Breast epithelium (tissue), 4 donors: ENCODE measurements at regions not wholly inside any gene's neighbourhood (a gene's known extent, or its start where the extent isn't known, plus 50 kb on each side); places are given as distances from the start of the nearest gene placed in this dataset.

Source experiments
- DNase-seq, 2 donors: peaks; one replicate each; pipeline ENCODE4 v3.0.0-alpha.2; 2019; ENCODE audit warnings: low spot score in 2 of 2
- H3K27ac ChIP-seq, 2 donors: fragments of 200-600 bp; sonication (generic) in 1 of 2; one replicate each; pipeline ENCODE4 v1.5.1; 2016 to 2019; ENCODE audit warnings: mild to moderate bottlenecking in 1 of 2
- H3K27me3 ChIP-seq, 2 donors: fragments of 200-600 bp; sonication (generic) in 1 of 2; one replicate each; pipeline versions ENCODE4 v1.5.1 to v1.6.0; 2017 to 2019; ENCODE audit warnings: control low read depth in 1 of 2, mild to moderate bottlenecking in 1 of 2
- H3K36me3 ChIP-seq: fragments of 200-600 bp; one replicate; pipeline ENCODE4 v1.5.1; 2019
- H3K4me1 ChIP-seq, 2 donors: fragments of 200-600 bp; sonication (generic); one replicate each; pipeline ENCODE4 v1.5.1; 2016 to 2019; ENCODE audit warnings: control low read depth in 1 of 2
- H3K4me3 ChIP-seq, 3 donors: fragments of 200-600 bp; sonication (generic); 1 replicate in 2 of 3; 2 replicates in 1 of 3; pipeline ENCODE4 v1.5.1; 2016 to 2019; ENCODE audit warnings: mild to moderate bottlenecking in 3 of 3, moderate library complexity in 2 of 3
- H3K9me3 ChIP-seq, 2 donors: fragments of 200-600 bp; sonication (generic) in 1 of 2; one replicate each; pipeline ENCODE4 v1.5.1; 2016 to 2019; ENCODE audit warnings: control low read depth in 1 of 2
- POLR2A ChIP-seq: fragments of 450-650 bp; IDR thresholded peaks from one replicate; pipeline ENCODE4 v1.6.1; 2016; ENCODE audit warnings: antibody characterized with exemption, mild to moderate bottlenecking, moderate library complexity
- POLR2AphosphoS5 ChIP-seq, 3 donors: sonication (generic); formaldehyde crosslinking; IDR thresholded peaks; one replicate each; pipeline ENCODE4 v1.6.1; 2017; ENCODE audit warnings: antibody characterized with exemption in 3 of 3
- intact Hi-C: fragments of 100-400 bp; cut with DNase I; formaldehyde crosslinking; loops from one replicate; pipeline ENCODE4 v1.15.1; 2023; ENCODE audit warnings: low total_unique reads
- TF ChIP-seq, protein P1 (sequence below), 3 donors: fragments of 450-650 bp; IDR thresholded peaks; one replicate each; pipeline ENCODE4 v1.5.1; 2016 to 2017; ENCODE audit warnings: antibody characterized with exemption in 3 of 3, mild to moderate bottlenecking in 3 of 3, moderate library complexity in 3 of 3

DNA sequence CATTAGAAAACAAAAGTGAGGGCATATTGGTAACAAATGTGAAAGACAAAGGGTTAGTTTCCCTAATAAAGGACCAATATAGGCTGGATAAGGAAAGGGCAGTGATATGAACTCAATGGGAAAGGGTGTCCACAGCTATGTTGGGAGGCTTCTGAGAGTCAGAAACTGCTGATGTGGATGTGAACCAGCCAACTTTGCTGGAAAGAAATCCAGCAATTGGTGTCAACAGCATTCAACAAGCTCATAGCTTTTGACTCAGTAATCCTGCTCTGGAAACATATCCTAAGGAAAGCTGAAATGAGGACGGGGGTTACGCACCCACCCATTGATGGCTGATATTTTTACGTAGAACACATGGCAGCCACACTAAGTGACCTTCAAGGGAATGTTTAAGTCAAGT is 63.7 kb downstream of the ARL4C start:
- H3K36me3 ChIP-seq = no peaks in the 10 kb centered on the region
- TF ChIP-seq POLR2A = no peak
- no peak for TF ChIP-seq POLR2AphosphoS5 (IDR thresholded peaks at IDR 0.05)
- TF ChIP-seq, protein P1, sequence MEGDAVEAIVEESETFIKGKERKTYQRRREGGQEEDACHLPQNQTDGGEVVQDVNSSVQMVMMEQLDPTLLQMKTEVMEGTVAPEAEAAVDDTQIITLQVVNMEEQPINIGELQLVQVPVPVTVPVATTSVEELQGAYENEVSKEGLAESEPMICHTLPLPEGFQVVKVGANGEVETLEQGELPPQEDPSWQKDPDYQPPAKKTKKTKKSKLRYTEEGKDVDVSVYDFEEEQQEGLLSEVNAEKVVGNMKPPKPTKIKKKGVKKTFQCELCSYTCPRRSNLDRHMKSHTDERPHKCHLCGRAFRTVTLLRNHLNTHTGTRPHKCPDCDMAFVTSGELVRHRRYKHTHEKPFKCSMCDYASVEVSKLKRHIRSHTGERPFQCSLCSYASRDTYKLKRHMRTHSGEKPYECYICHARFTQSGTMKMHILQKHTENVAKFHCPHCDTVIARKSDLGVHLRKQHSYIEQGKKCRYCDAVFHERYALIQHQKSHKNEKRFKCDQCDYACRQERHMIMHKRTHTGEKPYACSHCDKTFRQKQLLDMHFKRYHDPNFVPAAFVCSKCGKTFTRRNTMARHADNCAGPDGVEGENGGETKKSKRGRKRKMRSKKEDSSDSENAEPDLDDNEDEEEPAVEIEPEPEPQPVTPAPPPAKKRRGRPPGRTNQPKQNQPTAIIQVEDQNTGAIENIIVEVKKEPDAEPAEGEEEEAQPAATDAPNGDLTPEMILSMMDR (IDR thresholded peaks at IDR 0.05) = no peak
- DNase-seq = no peak
- no peak overlapping the region for H3K4me3 ChIP-seq
- H3K27ac ChIP-seq = no peak overlapping the region
- no peaks in the 10 kb centered on the region for H3K27me3 ChIP-seq
- no peaks in the 10 kb centered on the region for H3K9me3 ChIP-seq
- H3K4me1 ChIP-seq = no peaks in the 10 kb centered on the region
- intact Hi-C loops = no loop called here

DNA sequence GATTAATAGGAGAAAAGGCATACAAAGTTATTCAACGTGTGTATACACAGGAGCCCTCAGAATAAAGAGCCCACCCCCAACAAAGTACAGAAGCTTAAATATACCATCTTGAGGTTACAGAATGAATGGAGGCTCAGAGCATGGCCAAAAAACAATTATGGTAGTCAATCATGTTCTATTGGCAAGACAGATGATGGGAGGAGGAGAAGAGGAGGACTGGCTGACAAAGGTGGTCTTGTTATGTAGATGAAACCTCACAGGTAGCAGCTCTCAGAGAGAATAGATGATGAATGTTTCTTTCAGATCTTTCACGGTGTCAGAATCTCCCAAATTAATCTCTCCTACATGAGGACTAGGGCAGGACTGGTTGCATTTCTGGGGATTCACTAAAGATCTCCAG is 66.0 kb downstream of the ARL4C start:
- H3K9me3 ChIP-seq = no peaks in the 10 kb centered on the region
- DNase-seq = no peak
- H3K36me3 ChIP-seq = no peaks in the 10 kb centered on the region
- no peak for TF ChIP-seq POLR2A
- TF ChIP-seq, protein P1 (IDR thresholded peaks at IDR 0.05) = no peak
- no peaks in the 10 kb centered on the region for H3K4me1 ChIP-seq
- no peak overlapping the region for H3K27ac ChIP-seq
- no peaks in the 10 kb centered on the region for H3K27me3 ChIP-seq
- intact Hi-C loops = no loop called here
- H3K4me3 ChIP-seq = no peak overlapping the region

DNA sequence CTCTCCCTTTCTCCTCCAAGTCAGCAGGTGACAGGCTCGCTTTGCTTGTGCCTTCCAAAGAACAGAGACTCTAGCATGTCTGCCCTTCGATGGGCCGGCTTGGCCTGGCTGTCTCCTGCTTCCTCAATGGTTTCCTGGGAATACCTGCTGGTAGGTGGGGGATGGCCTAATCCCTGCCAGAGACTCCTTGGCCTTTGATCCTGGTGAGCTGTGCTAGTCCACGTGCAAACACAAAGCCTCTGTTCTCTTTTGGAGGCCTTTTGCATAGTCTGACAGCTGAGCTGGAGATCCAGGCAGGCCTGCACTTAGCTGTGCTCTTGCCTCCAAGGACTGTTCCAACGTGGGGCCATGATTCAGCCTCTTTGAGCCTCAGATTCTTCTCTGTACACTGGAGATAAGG is 67.6 kb downstream of the ARL4C start:
- Histone ChIP-seq H3K4me3 (no peak overlapping the region), H3K36me3 (no peaks in the 10 kb centered on the region), H3K9me3 (no peaks in the 10 kb centered on the region), H3K4me1 (no peaks in the 10 kb centered on the region), H3K27me3 (no peaks in the 10 kb centered on the region), H3K27ac (no peak overlapping the region)
- no peak for TF ChIP-seq POLR2AphosphoS5 (IDR thresholded peaks at IDR 0.05)
- TF ChIP-seq, protein P1 (IDR thresholded peaks at IDR 0.05) = no peak
- TF ChIP-seq POLR2A = no peak
- DNase-seq = no peak
- intact Hi-C loops = no loop called here

DNA sequence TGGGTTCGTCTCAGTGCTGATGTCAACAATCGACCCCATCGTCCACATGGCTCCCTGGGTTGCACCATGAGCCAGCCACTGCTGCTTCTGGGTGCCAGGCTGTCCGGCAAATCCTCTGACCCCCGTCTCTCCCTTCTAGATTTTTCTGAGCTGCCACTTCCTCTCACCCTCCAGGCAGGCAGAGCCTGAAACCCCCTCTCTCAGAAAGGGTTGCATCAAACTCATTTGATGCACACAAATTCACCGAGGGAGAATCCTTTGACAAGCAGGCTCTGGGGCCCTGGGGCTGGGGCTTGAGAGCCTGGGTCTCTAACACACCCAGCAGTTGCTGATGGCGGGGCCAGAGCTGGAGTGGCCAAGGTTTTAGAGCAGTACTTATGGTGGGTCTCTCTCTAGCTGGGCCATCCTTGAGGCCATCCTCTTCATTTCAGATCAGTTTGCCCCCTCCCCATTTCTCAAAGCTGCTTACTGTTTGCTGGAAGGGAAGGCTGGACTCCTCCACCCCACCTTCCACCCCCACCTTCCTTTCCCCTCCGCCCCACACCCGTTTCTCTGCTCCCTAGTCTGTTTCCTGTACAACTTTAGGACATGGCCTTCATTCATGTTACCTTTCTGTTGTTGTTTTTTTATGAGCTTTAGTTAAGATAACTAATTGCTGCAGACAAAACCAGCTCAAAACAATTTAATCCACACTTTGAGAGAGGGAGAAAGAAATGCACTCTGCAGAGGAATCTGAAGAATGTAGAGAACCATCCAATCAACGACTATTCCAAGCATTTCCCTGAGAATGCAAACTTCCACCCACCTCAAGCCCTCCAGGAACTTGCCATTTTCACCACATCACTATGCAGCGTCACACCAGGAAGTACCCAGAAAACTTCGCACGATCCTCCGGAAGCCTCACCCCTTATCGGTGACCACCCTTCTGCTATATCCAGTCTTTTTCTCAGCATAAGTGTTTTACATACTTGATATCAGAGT is 69.5 kb downstream of the ARL4C start:
- no peaks in the 10 kb centered on the region for H3K9me3 ChIP-seq
- H3K36me3 ChIP-seq = no peaks in the 10 kb centered on the region
- H3K27ac ChIP-seq = no peak overlapping the region
- no peaks in the 10 kb centered on the region for H3K27me3 ChIP-seq
- TF ChIP-seq POLR2AphosphoS5 (IDR thresholded peaks at IDR 0.05) (no peak), POLR2A (no peak)
- TF ChIP-seq, protein P1 (IDR thresholded peaks at IDR 0.05) = no peak
- no peak overlapping the region for H3K4me3 ChIP-seq
- DNase-seq = peak in 1 of 2 donors; percentile 49
- H3K4me1 ChIP-seq = peaks cover 0 to under 1% of the 10 kb centered on the region in 2 donors
- intact Hi-C loops = no loop called here

DNA sequence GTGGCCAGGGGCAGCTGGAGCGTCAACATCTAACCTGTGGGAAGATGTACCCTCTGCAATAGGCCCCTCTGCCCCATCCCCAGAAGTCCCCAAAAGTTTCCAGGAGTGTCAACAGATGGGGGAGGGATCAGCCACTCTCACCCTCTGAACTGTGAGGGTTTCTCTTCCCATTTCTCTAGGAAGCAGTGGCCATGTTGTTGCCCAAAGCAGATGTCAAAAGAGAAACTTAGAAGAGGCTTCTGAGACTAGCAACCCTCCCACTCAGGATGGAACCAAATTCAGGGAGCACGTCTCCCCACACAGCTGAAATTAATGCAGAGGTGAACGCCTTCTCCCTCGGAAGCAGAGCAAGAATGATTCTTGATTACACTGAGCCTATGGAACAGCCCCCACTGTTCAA is 70.3 kb downstream of the ARL4C start:
- H3K27me3 ChIP-seq = no peaks in the 10 kb centered on the region
- intact Hi-C loops = no loop called here
- H3K4me1 ChIP-seq = peaks cover 0 to 4% of the 10 kb centered on the region in 2 donors
- TF ChIP-seq POLR2A (no peak), POLR2AphosphoS5 (IDR thresholded peaks at IDR 0.05) (no peak)
- TF ChIP-seq, protein P1 (IDR thresholded peaks at IDR 0.05) = no peak
- H3K4me3 ChIP-seq = no peak overlapping the region
- no peak for DNase-seq
- H3K36me3 ChIP-seq = no peaks in the 10 kb centered on the region
- H3K27ac ChIP-seq = no peak overlapping the region
- no peaks in the 10 kb centered on the region for H3K9me3 ChIP-seq
